GM12878 (cell line): ENCODE measurements at regions not wholly inside any gene's neighbourhood (a gene's known extent, or its start where the extent isn't known, plus 50 kb on each side); places are given as distances from the start of the nearest gene placed in this dataset.

Experiments
- CREB1 ChIP-seq: IDR thresholded peaks from 2 replicates; pipeline ENCODE4 v1.6.1; 2012; ENCODE audit warnings: low read depth, mild to moderate bottlenecking, inconsistent platforms
- CTCF ChIP-seq, 3 experiments: IDR thresholded peaks in 2 of 3; conservative IDR thresholded peaks in 1 of 3; 2 replicates each; pipeline ENCODE4 v1.5.1; 2011; ENCODE audit warnings: low read depth in 3 of 3, low read length in 3 of 3, mild to moderate bottlenecking in 3 of 3, control low read depth in 2 of 3, moderate library complexity in 2 of 3, inconsistent platforms in 1 of 3, mixed read lengths in 1 of 3; ENCODE audit not compliant: control insufficient read depth in 2 of 3, insufficient read depth in 1 of 3; ENCODE audit errors: extremely low read depth in 1 of 3
- HDAC6 ChIP-seq: fragments of 200-600 bp; sonication (generic); IDR thresholded peaks from one replicate; pipeline ENCODE4 v1.8.0; 2017; ENCODE audit warnings: antibody characterized with exemption; ENCODE audit not compliant: unreplicated experiment
- NFXL1 ChIP-seq: fragments of 450-650 bp; IDR thresholded peaks from 2 replicates; pipeline ENCODE4 v1.6.1; 2017; ENCODE audit warnings: antibody characterized with exemption, mild to moderate bottlenecking, borderline replicate concordance
- NRF1 ChIP-seq: conservative IDR thresholded peaks from 2 replicates; pipeline ENCODE4 v1.6.1; 2011; ENCODE audit warnings: mild to moderate bottlenecking, low read depth, low read length, improper control_type of control experiment
- RBBP5 ChIP-seq: fragments of 200-600 bp; sonication (generic); conservative IDR thresholded peaks from 2 replicates; pipeline ENCODE4 v1.6.1; 2016
- RCOR1 ChIP-seq: conservative IDR thresholded peaks from 2 replicates; pipeline ENCODE4 v1.6.1; 2012; ENCODE audit warnings: low read depth, low read length, improper control_type of control experiment
- SUZ12 ChIP-seq: fragments of 200-600 bp; sonication (generic); IDR thresholded peaks from one replicate; pipeline ENCODE4 v1.6.1; 2018; ENCODE audit warnings: antibody characterized with exemption, mild to moderate bottlenecking; ENCODE audit not compliant: unreplicated experiment
- ZBED1 ChIP-seq: IDR thresholded peaks from 2 replicates; pipeline ENCODE4 v1.6.1; 2016; ENCODE audit warnings: borderline replicate concordance
- ZZZ3 ChIP-seq: IDR thresholded peaks from 2 replicates; pipeline ENCODE4 v1.6.1; 2011; ENCODE audit warnings: low read depth; ENCODE audit not compliant: control insufficient read depth, insufficient read length
- TF ChIP-seq, protein P1 (sequence below): IDR thresholded peaks from 2 replicates; pipeline ENCODE4 v1.6.1; 2012; ENCODE audit warnings: mild to moderate bottlenecking, low read depth, low read length
- TF ChIP-seq, protein P2 (sequence below): IDR thresholded peaks from 2 replicates; pipeline ENCODE4 v1.6.1; 2012; ENCODE audit warnings: low read length, inconsistent platforms
- TF ChIP-seq, protein P3 (sequence below): fragments of 450-650 bp; IDR thresholded peaks from 2 replicates; pipeline ENCODE4 v1.6.1; 2016; ENCODE audit warnings: mild to moderate bottlenecking

- TF ChIP-seq NFXL1 (no peak), RCOR1 (no peak), ZZZ3 (no peak), CTCF (IDR thresholded peaks at IDR 0.05 in 2 of 3, conservative IDR thresholded peaks at IDR 0.05 in 1 of 3; ENCODE audit: control insufficient read depth in 2 of 3, extremely low read depth in 1 of 3, insufficient read depth in 1 of 3, low read depth in 3 of 3, low read length in 3 of 3) (no peak), CREB1 (no peak), HDAC6 (no peak), NRF1 (no peak), SUZ12 (no peak), RBBP5 (no peak), ZBED1 (no peak)
- TF ChIP-seq, protein P1, sequence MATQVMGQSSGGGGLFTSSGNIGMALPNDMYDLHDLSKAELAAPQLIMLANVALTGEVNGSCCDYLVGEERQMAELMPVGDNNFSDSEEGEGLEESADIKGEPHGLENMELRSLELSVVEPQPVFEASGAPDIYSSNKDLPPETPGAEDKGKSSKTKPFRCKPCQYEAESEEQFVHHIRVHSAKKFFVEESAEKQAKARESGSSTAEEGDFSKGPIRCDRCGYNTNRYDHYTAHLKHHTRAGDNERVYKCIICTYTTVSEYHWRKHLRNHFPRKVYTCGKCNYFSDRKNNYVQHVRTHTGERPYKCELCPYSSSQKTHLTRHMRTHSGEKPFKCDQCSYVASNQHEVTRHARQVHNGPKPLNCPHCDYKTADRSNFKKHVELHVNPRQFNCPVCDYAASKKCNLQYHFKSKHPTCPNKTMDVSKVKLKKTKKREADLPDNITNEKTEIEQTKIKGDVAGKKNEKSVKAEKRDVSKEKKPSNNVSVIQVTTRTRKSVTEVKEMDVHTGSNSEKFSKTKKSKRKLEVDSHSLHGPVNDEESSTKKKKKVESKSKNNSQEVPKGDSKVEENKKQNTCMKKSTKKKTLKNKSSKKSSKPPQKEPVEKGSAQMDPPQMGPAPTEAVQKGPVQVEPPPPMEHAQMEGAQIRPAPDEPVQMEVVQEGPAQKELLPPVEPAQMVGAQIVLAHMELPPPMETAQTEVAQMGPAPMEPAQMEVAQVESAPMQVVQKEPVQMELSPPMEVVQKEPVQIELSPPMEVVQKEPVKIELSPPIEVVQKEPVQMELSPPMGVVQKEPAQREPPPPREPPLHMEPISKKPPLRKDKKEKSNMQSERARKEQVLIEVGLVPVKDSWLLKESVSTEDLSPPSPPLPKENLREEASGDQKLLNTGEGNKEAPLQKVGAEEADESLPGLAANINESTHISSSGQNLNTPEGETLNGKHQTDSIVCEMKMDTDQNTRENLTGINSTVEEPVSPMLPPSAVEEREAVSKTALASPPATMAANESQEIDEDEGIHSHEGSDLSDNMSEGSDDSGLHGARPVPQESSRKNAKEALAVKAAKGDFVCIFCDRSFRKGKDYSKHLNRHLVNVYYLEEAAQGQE: no peak
- TF ChIP-seq, protein P2, sequence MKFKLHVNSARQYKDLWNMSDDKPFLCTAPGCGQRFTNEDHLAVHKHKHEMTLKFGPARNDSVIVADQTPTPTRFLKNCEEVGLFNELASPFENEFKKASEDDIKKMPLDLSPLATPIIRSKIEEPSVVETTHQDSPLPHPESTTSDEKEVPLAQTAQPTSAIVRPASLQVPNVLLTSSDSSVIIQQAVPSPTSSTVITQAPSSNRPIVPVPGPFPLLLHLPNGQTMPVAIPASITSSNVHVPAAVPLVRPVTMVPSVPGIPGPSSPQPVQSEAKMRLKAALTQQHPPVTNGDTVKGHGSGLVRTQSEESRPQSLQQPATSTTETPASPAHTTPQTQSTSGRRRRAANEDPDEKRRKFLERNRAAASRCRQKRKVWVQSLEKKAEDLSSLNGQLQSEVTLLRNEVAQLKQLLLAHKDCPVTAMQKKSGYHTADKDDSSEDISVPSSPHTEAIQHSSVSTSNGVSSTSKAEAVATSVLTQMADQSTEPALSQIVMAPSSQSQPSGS: no peak
- TF ChIP-seq, protein P3, sequence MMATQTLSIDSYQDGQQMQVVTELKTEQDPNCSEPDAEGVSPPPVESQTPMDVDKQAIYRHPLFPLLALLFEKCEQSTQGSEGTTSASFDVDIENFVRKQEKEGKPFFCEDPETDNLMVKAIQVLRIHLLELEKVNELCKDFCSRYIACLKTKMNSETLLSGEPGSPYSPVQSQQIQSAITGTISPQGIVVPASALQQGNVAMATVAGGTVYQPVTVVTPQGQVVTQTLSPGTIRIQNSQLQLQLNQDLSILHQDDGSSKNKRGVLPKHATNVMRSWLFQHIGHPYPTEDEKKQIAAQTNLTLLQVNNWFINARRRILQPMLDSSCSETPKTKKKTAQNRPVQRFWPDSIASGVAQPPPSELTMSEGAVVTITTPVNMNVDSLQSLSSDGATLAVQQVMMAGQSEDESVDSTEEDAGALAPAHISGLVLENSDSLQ: no peak
Observed at GRCh38 chr6:134702279-134702678, 247.6 kb downstream of the ALDH8A1 start.
